GM19452 (cell line): ENCODE measurements at regions not wholly inside any gene's neighbourhood (a gene's known extent, or its start where the extent isn't known, plus 50 kb on each side); places are given as distances from the start of the nearest gene placed in this dataset.
A peak's percentile ranks its signal among the peaks of the same experiment; 100 is the strongest.
"Not testable (repeated sequence)": the region's sequence is repeated elsewhere in the genome, so short reads cannot be mapped to it uniquely, and the experiment has no call there.

Experiments
- ATAC-seq: cut with Tn5 transposase; IDR thresholded peaks from one replicate; pipeline ENCODE4 v1.9.1; 2021; ENCODE audit not compliant: unreplicated experiment

DNA sequence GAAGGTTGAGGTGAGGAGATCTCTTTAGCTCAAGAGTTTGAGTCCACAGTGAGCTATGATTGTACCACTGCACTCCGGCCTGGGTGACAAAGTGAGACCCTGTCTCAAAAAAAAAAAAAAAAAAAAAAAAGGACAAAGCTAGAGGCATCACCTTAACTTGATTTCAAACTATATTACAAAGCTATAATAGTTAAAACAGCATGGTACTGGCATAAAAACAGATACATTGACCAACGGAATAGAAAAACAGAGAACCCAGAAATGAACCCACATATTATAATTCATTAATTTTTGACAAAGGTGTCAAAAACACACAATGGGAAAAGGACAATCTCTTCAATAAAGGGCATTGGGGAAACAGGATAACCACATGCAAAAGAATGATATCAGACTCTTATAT is 50.8 kb upstream of the MBOAT1 start:
- ATAC-seq, result no peak

DNA sequence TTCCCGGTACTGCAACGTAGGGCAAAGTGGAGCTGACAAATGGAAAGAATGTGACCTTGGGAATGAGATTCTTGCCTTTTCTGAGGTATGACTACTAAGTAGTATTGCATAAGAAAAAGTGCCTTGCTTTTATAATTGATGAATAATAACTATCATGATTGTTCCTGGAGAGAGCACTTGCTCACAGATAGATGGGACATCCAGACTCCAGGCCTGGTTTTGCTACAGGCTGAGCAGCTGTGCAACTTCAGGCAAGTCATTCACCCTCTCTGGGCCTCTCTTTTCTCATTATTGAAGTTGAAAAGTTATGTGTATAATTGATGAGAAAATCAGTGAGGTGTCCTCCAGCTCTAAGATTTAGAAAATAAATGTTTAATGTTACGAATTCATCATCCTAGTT is 53.6 kb upstream of the MBOAT1 start:
- no peak for ATAC-seq

DNA sequence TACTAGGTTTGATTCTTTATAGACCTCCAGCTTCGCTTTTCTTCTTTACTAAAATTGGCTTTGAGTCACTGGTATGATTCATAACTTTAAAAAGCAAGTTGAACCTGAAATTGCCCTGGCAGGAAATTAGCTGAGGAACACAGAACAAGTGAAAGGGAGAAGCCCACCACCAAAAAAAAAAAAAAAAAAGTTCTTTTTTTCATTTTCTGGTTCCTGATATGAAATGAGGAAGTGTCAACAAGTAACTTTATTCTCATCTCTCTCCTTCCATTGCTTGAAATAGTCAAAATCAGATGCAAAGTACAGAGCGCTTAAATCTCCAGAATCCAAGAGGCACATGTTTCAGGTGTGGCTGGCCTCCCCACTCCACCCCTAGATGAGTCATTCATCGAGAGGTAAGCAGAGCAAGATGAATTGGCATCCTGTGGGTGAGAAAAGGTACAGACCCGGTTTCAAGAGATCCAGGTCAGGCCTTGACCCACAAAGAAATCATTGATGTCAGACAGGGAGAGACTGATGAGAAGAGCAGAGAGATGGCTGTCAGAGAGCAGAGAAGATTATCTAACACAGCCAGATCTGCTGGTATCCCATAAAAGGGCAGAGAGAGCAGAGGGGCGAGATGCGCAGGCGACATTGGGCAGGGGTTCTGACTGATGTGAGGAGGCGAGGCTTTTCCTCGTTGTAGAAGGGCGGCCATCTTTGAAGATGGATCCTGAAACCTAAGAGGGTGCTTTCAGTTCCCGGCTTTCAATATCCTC is 54.8 kb upstream of the MBOAT1 start:
- ATAC-seq, result peak; percentile 84

DNA sequence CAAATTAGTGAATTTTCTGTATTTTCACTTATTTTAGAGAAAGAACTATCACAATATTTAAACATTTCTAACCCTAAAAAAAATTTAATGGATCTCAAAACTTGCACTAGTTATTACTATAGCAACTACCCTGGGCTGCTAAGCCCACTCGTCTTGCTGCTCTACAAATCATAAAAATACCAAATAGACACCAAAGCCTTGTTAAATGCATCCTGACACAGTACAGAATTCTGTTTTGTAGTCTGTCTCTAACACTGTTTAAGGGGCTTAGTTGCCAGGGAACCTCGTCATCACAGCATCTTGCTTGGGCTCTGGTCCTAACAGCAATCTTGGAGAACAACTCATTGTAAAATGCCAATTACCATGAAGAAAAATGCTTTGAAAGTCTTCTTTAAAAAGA is 56.9 kb upstream of the MBOAT1 start:
- no peak for ATAC-seq

DNA sequence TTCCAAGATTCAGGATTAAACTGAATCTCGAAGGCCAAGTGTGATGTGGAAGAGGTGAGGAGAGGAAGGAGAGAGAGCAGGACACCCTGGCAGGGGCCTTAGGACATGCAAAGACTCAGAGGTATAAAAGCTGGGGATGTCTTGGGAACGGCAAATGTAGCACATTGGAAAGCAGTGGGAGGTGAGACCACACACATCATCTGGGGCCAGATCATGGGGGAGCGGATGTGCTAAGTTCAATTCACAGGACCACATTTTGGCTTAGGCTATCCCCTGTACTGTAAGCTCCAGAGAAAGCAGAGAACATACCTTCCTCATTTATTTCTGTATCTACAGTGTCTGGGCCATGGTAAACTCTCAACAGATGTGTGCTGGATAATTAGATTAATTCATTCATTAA is 59.5 kb upstream of the MBOAT1 start:
- ATAC-seq, result no peak

DNA sequence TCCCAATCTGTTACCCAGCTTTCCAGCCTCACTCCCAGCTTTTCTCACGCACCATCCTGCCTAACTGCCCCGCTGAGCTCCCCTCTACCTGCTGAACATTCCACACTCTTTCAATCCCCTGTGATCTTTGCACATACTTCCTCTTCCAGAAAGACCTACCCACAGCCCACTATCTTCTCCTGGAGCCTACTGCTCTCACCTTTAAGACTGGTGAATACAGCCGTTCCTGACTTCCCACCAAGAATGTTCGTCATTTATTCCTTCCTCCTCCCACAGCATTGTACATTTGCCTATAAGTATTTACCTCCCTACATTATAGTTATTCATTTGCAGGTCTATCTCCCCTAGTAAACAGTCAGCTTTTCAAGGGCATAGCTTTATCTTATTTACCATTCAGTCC is 61.9 kb upstream of the MBOAT1 start:
- no peak for ATAC-seq

DNA sequence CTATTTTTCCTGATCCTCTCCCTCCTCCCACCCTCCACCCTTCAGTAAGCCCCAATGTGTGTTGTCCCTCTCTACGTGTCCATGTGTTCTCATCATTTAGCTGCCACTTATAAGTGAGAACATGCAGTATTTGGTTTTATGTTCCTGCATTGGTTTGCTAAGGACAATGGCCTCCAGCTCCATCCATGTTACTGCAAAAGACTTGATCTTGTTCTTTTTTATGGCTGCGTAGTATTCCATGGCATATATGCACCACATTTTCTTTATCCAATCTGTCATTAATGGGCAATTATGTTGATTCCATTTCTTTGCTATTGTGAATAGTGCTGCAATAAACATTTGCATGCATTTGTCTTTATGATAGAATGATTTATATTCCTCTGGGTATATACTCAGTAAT is 63.6 kb upstream of the MBOAT1 start:
- not testable (repeated sequence) for ATAC-seq

DNA sequence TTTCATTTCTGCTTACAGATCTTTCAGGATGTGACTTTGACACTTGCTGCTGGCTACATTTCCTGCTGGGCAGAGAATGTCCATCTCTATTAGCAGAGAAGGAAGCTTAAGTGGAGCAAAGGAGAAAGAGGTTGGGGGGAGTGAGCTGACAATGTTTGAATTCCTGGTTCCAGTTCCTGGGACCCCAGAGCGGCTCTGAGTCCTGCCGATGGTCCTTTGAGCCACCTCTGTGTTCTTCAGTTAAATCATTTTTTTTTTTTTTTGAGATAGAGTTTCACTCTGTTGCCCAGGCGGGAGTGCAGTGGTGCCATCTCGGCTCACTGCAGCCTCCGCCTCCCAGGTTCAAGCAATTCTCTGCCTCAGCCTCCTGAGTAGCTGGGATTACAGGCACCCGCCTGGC is 65.5 kb upstream of the MBOAT1 start:
- not testable (repeated sequence) for ATAC-seq

DNA sequence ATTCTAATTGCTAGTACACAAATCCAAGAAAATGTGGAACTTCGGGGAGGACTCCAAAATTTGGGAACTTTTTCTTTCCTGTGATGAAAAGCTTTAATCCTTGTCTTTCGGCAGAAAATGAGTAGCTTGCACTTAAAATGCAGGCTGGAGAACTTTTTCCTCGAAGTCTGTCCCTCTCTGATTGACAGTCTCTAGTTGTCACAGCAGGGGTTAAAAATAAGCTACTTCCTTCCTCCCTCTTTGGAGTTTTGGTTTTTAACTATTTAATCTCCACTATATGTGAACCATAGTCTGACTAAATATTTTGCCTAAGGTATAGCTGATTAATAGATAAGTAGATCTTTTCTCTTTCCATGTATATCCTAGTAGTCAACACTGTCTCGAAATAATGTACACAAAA is 66.8 kb upstream of the MBOAT1 start:
- no peak for ATAC-seq

DNA sequence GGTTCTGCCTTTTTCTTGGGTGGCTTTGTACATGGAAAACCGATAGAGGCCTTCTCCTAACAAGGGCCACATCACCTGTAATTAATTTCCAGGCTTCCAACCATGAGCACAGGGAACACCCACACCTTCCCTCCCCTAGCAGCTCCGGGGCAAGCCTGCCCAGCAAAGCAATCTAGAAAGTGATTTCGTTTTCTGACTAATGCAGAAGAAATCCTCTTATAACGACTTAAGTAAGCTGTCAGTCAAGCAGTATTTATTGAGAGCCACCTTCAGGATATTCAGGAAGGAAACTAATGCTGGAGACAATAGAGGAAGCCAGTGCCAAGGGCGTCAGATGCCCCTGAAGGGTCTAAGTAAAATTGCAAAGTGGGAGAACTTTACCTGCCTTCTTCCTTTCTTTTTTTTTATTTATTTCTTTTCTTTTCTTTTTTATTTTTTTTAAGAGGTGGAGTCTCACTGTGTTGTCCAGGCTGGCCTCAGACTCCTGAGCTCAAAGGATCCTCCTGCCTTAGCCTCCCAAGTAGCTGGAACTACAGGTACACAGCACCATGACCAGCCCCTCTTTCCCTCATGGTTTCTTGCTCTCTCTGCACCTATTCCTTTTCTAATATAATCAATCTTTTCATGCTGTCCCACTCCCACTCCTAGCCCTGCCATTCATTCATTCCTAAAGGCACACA is 67.5 kb upstream of the MBOAT1 start:
- ATAC-seq, result no peak

DNA sequence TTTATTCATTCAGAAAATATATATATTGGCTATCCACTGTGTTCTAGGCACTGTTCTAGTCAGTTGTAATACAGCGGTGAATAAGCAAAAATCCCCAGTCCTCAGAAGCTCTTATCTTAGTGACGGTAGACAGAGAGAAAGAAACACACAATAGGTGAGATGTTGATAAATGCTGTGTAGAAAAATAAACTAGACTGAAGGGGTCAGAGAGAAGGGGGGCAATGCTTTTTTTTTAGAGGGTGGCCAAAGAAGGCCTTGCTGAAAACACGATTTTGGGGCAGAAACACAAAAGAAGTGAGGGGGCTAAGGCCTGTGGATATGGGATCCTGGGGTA is 68.0 kb upstream of the MBOAT1 start:
- ATAC-seq, result no peak

DNA sequence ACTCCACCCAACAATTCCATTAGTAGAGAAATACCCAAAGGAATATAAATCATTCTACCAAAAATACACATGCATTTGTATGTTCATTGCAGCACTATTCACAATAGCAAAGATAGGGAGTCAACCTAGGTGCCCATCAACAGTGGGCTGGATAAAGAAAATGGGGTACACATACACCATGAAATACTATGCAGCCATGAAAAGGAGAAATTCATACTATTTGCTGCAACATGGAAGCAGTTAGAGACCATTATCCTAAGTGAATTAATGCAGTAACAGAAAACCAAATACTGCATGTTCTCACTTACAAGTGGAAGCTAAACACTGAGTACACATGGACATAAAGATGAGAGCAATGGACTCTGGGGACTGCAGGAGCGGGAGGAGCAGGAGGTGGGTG is 72.4 kb upstream of the MBOAT1 start:
- ATAC-seq, result no peak

DNA sequence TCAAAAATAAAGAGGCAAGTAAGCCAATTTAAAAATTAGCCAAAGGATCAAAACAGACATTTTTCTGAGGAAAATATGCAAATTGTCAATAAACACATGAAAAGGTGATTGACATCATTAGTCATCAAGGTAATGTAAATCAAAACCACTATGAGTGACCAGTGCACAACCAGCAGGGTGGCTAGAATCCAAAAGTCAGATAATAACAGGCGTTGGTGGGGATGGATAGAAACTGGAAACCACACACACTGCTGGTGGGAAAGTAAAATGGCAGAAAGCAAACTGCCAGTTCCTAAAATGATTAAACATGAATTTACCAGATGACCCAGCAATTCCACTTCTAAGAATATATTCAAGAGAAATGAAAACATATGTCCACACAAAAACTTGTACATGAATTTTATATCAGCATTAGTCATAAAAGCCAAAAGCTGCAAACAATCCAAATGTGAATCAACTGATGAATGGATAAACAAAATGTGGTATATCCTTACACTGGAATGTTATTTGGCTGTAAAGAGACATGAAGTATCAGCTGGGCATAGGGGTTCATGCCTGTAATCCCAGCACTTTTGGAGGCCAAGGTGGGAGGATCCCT is 74.8 kb upstream of the MBOAT1 start:
- no peak for ATAC-seq

DNA sequence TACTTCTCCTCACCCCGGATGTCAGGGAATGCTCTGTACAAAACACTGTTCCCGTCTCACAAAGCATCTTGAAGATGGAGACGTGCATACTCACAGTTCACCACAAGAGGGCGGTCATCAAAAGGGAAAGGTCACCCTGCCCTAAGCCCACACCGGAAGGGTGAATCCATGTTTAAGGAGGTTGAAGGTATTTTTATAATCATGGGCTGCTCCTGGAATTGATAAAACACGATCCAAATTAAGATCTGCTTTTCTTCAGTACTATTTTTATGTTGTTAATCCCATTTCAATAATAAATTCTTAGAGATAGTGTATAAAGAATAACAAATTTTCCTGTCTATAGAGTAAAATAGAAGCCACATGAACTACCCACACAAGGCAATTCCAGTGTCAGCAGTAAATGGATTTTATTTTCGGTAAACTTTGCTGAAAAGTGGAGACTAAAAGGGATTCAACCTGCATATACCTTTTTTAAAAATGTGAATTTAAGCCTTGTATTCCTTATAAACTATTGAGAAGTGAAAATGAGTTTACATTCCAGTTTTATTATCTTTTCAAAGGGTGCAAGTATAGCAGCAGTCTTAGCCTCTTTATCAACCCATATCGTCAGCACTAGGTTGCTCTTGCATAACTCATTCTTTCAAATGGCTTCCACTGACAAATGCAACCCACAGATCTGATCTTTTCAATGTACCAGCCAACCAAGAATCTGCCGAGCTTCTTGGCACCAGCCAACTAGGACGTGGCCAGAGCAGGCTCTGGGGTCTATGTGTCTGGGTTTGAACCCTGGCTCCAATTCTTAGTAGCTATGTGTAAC is 79.7 kb upstream of the MBOAT1 start:
- ATAC-seq, result peak; percentile 80

DNA sequence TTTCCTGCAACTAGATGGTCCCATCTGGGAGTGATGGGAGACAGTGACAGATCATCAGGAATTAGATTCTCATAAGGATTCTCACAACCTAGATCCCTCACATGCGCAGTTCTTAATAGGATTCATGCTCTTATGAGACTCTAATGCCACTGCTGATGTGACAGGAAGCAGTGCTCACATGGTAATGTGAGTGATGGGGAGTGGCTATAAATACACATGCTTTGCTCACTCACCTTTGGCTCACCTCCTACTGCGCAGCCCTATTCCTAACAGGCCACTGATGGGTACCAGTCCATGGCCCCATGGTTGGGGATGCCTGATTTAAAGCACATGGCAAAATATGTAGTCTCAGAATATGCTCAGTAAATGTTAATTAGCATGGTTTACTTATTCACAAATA is 80.6 kb upstream of the MBOAT1 start:
- ATAC-seq, result no peak

DNA sequence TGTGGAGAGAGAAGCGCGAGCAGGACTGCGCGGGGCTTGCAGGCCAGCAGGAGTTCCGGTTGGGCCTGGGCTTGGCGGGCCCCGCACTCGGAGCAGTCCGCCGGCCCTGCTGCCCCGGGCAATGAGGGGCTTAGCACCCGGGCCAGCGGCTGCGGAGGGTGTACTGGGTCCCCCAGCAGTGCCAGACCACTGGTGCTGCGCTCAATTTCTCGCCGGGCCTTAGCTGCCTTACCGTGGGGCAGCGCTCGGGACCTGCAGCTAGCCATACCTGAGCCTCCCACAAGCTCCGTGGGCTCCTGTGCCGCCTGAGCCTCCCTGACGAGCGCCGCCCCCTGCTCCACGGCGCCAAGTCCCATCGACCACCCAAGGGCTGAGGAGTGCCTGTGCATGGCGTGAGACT is 89.0 kb upstream of the MBOAT1 start:
- ATAC-seq, result no peak

DNA sequence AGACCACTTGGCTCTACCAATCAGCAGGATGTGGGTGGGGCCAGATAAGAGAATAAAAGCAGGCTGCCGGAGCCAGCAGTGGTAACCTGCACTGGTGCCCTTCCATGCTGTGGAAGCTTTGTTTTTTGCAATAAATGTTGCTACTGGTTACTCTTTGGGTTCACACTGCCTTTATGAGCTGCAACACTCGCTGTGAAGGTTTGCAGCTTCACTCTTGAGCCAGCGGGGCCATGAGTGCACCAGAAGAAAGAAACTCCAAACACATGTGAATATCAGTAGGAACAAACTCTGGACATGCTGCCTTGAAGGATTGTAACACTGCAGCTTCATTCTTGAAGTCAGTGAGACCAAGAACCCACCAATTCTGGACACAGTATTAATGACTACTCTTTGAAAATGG is 89.9 kb upstream of the MBOAT1 start:
- no peak for ATAC-seq

DNA sequence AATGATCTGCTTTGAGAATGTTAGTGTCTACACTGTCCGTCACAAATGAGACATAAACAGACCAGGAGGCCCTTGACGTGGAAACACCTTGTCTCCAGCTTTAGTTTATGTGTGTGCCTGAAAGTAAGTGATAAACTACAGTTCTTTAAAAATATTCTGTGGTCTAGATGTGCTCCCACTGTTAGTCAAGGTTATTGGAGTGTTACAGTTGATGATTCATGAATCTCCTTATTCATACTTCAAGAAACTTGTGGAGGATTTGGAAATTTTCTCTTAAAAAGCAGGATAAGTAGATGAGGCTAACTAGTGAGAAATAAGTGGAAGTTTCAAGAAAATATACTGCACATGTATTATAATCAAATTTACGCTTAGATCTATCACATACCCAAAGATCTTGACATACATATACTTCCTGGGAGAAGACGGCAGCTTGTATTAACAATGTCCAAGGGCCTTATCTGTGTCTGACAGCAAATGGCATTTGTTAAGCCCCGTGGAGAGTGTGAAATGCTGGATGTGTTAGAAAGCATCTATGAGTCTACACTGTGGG is 90.5 kb upstream of the MBOAT1 start:
- no peak for ATAC-seq

DNA sequence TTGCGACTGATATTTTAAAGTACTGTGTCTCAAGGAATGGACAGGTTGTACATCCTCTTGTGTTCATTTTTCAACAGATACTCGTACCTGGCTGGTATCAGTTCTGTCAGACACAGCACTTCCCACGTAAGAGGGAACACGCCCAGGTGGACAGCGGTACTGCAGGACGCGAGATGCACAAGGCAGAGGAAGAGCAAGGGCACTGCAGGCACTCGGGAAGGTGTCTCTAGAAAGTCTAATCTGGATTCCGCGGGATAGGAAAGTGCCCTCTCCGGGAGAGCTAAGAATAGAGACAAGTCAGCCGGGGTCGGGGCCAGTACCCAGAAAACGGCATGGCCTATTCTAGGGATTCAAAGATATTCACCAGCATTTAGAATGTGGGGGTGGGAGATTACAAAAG is 94.2 kb upstream of the MBOAT1 start:
- ATAC-seq, result no peak

DNA sequence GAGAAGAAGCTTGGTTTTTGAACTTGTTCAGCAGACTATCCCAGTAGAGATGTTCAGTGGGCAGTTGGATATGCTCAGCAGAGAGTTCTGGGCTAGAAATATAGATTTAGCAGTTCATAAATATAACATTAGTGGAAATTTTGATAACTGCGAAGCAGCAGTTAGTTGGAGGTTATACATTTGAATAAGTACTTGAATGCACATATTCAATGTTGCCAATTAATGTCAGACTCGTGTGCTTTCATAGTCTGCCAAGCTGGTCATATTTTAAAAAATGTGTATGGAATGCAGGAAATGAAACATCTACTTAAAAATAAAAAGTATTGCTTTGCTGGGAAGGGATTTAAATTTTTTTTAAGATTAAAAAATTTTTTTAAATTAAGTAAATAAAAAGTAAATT is 92.5 kb upstream of the E2F3 start:
- no peak for ATAC-seq

DNA sequence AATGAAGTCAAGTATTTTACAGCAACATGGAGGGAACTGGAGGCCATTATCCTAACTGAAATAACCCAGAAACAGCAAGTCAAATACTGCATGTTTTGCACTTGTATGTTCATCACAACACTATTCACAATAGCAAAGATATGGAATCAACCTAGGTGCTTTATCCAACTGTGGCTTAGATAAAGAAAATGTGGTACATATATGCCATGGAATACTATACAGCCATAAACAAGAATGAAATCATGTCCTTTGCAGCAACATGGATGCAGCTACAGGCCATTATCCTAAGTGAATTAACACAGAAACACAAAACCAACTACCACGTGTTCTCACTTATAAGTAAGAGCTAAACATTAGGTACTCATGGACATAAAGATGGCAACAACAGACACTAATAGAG is 91.5 kb upstream of the E2F3 start:
- ATAC-seq, result no peak
